ELF-1 (cell line): ENCODE measurements at regions not wholly inside any gene's neighbourhood (a gene's known extent, or its start where the extent isn't known, plus 50 kb on each side); places are given as distances from the start of the nearest gene placed in this dataset.

Source experiments
- DNase-seq: peaks from one replicate; pipeline ENCODE4 v3.0.0-alpha.2; 2016; ENCODE audit warnings: low read depth, low spot score

DNA sequence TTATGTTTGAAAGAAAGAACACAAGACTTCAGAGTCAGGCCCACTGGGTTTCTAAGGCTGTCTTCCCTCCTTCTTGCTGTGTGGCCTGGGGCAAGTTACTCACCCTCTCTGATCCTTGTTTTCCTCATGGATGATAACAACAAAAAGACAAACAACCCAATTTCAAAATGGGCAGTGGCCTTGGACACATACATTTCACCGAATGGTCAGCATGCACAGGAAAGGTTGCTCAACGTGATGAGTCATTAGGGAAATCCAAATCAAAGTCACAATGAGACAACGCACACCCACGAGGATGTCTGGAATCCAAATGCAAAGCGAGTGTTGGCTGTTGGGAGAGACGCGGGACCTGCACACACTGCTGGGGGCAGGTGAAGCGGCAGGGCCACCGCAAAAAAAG lies 50.8 kb upstream of the PPP2R2C start:
- DNase-seq: no peak

DNA sequence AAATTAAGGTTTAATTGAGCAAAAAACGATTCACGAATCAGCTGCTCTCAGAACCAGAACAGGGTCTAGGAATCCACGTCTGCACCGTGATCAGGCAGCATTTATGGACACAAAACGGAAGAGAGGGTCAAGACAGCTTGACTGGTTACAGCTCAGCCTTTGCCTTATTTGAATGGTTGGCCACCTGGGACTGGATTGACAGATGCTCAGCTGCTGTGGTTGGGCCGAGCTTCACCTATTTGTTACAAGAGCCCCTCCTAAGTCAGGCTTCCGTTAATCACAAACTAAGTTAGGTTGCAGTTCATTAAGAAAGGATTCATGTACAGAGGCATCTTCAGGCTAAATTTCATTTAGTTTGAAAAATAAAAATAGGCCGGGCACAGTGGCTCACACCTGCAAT lies 50.6 kb upstream of the MAN2B2 start:
- peak; percentile 53 for DNase-seq
